Cardiac septum (tissue), 1 donor: ENCODE measurements at regions not wholly inside any gene's neighbourhood (a gene's known extent, or its start where the extent isn't known, plus 50 kb on each side); places are given as distances from the start of the nearest gene placed in this dataset.
"Not testable (repeated sequence)": the region's sequence is repeated elsewhere in the genome, so short reads cannot be mapped to it uniquely, and the experiment has no call there.

Experiments
- DNase-seq: peaks from one replicate; pipeline ENCODE4 v3.0.0-alpha.2; 2020; ENCODE audit warnings: low spot score
- intact Hi-C: fragments of 100-400 bp; cut with DNase I; formaldehyde crosslinking; loops from one replicate; pipeline ENCODE4 v1.14.0; 2022
- donor health status: DM: no; HTN: no; CAD: no.

DNA sequence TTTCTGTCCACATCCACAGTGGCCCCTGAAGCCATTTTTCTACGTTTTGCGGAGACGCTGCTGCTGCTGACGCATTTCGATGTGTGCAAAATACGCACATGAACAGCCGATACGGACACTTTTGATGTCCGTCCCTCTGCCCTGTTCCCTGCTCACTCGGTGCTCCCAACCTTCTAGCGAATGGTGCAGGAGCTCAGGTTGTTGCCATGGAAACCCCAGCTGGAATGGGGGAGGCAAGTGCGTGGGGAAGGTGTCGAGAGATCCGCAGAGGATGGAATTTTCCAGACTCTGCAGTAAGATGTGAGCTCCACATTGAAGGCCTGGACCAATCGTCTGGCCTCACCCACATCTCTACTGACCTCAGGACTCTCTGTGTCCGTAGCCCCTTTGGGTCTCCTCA lies 109.2 kb upstream of the USP29 start:
- DNase-seq = no peak
- intact Hi-C loops = no loop called here

DNA sequence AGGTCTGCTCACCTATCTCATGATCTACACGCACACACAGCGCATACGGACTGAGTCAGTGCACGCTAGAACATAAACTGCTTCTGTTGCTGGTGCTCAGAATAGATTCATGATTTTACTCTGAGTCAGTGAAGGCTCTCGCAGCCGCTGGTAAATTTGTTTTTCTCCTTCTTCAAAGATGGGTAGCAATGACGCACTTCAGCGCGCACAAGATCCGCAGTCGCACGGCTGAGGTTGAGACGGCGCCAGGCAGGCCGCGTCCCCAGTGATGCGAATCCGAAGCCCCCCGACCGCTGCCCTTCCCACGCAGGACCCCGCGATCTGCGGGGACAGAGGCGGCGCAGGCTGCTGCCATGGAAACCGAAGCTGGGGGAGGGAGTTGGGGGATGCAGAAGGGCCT lies 103.7 kb upstream of the USP29 start:
- intact Hi-C loops = no loop called here
- no peak for DNase-seq

- intact Hi-C loops = no loop called here
- DNase-seq = no peak
Observed at GRCh38 chr19:57016491-57016890, 103.3 kb upstream of the USP29 start.

GRCh38 chr19:57025491-57025890 lies 94.3 kb upstream of the USP29 start:
- no peak for DNase-seq
- intact Hi-C loops = no loop called here

DNA sequence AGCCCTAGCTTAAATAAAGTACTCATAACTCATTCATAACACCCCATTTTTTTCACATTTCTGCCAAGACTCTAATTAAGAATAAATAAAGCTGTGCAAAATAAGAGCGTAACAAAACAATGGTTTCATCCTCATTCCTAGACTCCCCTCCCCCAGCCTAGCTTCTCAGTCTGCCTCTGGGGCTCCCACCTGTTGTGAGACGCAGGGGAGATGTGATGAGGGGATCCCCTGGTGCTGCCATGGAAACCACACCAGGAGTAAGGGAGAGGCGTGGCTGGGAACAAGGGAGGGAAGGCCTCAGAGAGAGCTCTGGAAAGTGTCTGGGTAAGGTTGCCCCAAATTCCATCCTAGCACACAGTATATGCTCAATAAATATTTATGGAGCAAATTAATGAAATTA lies 93.3 kb upstream of the USP29 start:
- no peak for DNase-seq

DNA sequence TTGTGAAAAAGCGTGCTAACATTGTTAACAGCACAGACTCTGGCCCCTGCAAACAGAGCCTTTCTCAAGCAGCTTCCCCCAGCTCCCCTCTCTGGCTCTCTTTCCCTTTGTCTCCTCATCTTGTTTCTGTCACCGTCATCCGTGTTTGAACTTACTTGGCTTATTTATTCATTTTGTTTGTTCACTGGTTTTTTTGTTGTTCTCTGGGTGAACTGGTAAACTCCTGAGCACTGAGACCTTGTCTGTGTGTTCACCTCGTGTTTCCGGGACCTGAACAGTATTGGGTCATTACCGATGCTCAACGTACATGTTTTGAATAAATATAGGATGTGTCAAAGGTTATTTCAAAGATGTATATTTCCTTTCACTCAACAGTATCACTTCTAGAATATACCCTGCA lies 92.4 kb upstream of the USP29 start:
- DNase-seq = no peak
- intact Hi-C loops = no loop called here

More for the DNA sequence above, 93.3 kb upstream of the USP29 start:
- intact Hi-C loops = no loop called here

GRCh38 chr19:57028804-57029525 lies 90.8 kb upstream of the USP29 start:
- intact Hi-C loops = no loop called here
- no peak for DNase-seq

DNA sequence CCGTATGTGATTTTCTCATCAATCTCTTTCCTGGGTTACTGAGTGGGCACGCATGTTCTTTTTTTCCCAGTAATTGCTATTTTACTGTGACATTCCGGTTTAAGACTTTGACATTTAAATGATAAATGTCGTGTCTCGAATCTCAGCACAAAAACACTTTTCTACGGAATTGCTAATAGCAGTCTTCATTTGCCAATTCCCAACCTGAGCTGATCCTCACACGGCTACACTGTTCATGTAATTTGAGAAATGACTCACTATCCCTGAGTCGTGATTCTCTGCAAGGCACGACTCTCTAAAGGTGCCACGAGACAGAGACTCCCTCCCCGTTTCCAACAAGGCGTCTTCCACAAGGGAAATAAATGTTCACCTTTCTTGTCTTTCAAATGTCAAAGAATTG lies 88.7 kb upstream of the USP29 start:
- intact Hi-C loops = no loop called here
- no peak for DNase-seq

GRCh38 chr19:57033576-57033975 lies 86.2 kb upstream of the USP29 start:
- no peak for DNase-seq
- intact Hi-C loops = no loop called here

DNA sequence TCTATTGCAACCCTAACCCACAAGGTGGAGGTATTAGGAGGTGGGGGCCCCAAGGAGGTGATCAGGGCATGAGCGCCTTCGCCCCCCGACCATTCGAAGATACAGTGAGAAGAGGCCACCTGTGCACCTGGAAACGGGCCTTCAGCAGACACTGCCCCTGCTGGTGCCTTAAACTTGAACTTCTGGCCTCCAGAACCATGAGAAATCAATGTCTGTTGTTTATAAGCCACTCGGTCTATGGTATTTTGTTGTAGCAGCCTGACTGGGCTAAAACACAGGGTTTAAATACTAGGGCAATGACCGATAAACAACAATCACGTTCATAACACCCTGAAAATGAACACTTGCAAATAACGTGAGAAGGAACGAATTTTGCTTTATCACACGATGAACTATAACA lies 85.2 kb upstream of the USP29 start:
- DNase-seq = no peak
- intact Hi-C loops = no loop called here

GRCh38 chr19:57035740-57036139 lies 84.0 kb upstream of the USP29 start:
- DNase-seq, intact Hi-C loops: not testable (repeated sequence)

DNA sequence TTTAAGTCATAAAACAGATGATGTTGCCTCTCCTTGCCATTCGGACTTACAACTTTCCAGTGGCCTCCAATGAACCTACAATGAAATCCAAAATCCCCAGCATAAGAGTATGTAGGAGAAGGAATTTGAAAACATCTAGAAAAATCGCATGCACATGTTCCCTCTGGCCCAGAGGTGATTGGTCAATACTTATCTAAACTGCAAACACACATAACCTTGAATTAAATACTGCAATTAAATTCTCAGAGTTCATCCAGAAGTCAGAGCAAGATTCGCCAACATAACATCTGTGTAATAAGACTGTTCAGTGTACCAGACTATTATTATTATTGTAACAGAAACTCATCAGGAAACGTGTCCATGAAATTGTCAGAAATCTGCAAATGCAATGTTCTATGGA lies 82.2 kb upstream of the USP29 start:
- intact Hi-C loops = no loop called here
- no peak for DNase-seq

GRCh38 chr19:57047743-57048142 lies 72.0 kb upstream of the USP29 start:
- no peak for DNase-seq
- intact Hi-C loops = no loop called here

DNA sequence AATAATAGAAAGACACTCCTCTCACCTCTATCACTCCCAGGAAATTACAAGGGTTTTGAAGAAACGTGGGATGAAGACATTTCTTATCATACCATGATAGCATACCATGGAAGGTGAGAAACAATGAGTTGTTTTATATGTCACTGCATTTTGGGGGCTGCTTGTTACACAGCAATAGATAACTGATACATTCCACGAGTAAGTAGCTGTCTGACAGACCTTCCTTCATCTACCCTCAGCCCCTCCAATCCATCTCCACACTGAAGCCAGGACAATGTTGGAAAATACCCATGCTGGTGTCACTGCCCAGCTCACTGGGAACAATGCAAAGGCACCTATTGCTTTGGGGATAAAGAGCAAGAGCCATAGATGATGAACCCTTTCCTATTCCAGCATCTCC lies 68.9 kb upstream of the USP29 start:
- DNase-seq = no peak
- intact Hi-C loops = no loop called here

DNA sequence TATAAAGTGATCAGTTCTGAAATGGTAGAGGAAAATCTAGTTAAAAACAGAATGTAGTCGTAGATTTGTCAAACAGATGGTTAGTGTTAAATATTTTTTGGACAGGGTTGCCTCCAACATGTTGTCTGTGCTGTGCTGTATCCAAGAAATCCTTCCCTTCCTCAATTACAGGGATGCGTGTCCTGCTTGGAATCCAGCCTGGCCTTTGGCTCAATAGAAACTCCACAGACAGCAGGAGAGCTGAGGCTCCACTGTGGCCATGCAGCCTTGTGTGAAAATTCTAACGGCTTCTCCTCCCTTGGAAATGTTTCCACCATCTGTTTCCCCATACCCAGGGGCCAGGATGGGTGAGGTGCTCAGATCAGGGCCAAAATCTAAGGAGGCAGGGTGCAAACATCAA lies 67.7 kb upstream of the USP29 start:
- intact Hi-C loops = no loop called here
- no peak for DNase-seq

DNA sequence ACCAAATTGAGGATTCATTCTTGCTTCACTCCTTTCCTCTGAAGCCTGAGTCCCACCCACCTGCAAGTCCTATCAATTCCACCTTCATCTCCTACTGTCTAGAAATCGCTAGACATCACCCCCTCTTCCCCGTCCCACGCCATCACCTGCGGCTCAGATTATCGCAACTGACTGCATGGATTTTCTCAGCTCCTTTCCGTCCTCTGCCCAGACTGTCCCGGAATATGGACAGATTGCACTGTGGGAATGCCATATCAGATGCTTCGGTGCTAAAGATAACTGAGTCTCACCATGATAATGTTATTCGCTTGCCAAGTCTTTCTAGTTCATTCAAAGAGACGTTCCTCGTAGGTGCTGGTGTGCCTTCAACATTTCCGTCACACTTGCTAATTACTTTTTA lies 66.4 kb upstream of the USP29 start:
- intact Hi-C loops = no loop called here
- DNase-seq = no peak

- intact Hi-C loops = no loop called here
- DNase-seq = no peak
Observed at GRCh38 chr19:57055956-57056355, 63.8 kb upstream of the USP29 start.

DNA sequence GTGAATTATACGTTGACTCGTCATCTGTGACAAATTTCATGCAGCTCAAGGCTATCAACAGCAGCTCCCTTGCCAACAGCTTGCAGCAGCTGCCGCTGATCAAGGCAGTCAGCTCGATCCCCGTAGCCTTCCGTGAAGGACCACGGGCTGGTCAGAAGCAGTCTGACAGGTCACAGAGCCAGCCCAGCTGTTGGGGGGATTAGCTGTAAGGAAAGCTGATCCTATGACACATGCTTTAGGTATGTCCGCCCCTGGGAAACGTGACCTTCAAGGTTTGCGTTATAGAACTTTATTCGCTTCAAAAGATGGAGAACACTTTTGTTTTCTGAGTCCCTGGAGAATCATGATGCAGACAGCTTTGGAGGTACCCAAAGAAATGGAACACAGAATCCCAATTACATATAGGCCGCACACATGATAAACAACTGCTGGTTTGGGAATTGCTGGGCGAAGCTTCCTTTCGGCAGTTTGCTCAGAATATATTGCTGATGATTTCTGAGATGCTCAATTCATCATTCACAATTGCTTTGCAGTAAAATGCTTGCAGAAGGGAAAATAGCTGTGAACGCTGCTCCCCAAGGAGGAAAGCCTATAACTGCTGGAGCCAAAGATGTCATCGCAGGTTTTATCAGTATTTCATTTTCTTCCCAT lies 62.6 kb upstream of the USP29 start:
- no peak for DNase-seq
- intact Hi-C loops = no loop called here

DNA sequence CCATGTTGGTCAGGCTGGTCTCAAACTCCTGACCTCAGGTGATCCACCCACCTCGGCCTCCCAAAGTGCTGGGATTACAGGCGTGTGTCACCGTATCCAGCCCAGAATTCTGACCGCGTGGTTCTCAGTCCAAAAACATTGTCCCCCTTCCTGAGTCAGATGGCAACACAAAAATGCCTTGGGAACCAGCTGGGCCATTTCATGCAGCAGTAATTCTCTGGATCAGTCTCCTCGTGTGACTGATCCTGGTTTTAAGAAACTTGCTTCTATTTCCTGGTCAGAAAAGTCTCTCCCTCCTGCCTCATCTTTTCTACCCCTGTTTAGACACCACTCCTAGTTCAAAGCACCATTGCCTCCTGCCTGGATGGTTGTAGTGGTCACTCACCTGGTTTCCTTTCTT lies 60.9 kb upstream of the USP29 start:
- intact Hi-C loops = no loop called here

DNA sequence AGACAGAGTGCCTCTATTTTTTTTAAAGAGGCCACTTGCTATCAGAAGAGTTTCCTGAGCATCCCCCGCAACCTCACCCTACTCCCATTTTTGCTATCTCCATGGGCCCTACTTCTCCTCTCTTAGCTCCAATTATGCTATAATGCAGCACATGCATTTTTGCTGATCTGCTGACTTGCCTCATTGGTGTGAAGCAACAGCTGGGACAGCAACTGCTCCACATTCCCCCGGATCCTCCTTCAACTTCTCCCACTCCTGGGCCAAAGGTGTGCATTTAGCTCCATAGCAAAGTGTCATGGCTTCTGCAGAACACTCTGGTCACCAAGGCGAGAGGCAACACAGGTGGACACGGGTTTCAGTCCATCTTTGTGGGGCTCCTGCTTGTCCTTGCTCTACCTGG lies 56.7 kb upstream of the USP29 start:
- intact Hi-C loops = no loop called here

More for the DNA sequence above, 60.9 kb upstream of the USP29 start:
- DNase-seq = no peak

GRCh38 chr19:57067440-57067839 lies 52.3 kb upstream of the USP29 start:
- intact Hi-C loops = no loop called here
- DNase-seq = no peak

More for the DNA sequence above, 56.7 kb upstream of the USP29 start:
- no peak for DNase-seq

- DNase-seq = no peak
- intact Hi-C loops = no loop called here
Observed at GRCh38 chr19:57068311-57068710, 51.5 kb upstream of the USP29 start.
